Limb (tissue), 2 donors: ENCODE measurements at regions not wholly inside any gene's neighbourhood (a gene's known extent, or its start where the extent isn't known, plus 50 kb on each side); places are given as distances from the start of the nearest gene placed in this dataset.
A peak's percentile ranks its signal among the peaks of the same experiment; 100 is the strongest.

ENCODE experiments used
- DNase-seq, 2 donors: peaks; one replicate each; pipeline ENCODE4 v3.0.0-alpha.2; 2016; ENCODE audit errors: extremely low spot score in 2 of 2

DNA sequence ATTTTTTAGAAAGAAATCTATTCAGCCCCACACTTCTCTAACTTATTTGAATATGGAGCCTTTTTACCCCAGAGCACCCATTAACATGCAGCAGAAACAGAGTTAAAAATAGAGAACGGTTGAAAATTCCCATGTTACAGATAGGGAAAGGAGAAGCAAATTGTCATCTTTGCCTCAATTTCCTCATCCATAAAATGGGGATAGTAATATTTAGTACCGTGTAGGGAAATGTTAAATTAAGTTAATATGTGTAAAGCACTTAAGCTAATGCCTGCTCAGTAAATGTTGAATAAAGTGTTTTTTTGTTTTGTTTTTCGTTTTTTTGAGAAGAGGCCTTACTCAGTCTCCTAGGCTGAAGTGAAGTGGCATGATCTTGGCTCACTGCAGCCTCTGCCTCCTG is 50.3 kb downstream of the NAV1 start:
- no peak for DNase-seq

DNA sequence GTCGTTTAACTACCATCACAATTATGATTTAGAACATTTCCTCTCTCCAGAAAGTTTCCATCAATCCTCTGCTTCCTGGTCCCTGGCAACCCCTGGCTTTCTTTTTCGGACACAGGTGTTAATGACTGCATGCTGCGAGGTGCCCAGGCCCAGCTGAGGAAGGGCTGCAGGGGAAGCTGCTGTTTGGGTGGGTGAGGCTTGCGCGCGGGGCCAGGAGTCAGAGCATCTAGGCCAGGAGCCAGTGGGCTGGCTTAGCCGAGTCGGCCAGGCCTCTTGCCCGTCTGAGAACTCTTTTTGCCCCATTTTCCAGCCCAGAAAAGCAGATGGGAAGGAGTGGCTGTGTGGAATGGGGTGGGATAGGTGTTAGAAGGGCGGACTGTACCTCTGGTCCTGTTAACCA is 51.5 kb downstream of the NAV1 start:
- DNase-seq = no peak

DNA sequence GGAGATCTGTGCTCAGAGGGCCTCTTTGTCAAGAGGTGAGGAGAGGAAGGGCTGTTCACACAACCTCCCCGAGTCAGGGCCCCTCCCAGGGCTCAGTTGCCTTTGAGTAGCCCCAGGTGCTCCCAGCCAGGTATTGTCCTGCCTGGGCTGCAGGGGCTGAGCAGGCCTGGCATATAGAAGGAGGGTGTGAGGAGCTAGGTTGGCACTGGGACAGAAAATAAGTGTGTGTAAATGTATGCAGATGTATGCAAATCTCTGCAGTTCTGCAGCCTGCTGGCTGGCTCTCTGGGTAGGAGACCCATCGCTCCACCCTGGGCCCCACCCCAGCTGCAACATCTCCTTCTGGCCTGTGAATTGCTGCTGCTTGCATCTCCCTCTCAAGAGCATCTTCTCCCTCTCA is 52.4 kb downstream of the NAV1 start:
- no peak for DNase-seq

DNA sequence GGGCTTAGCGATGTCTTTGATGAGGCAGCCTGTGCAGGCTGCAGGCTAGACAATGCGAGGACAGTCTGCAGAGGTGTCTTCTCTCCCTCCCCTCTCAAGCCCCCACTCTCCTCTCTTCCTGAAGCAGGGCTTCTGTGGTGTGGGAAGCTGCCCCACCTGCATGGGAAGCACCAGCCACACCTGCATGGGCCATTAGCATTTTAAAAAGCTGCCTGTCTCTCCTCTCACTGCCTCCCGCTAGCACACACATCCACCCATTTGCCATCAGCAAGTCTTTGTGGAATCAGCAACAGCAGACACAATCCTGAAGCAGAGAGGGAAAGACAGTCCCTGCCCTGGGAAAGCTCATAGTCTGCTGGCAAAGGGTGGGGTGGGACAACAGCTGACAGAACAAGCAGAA is 53.1 kb downstream of the NAV1 start:
- DNase-seq = no peak

DNA sequence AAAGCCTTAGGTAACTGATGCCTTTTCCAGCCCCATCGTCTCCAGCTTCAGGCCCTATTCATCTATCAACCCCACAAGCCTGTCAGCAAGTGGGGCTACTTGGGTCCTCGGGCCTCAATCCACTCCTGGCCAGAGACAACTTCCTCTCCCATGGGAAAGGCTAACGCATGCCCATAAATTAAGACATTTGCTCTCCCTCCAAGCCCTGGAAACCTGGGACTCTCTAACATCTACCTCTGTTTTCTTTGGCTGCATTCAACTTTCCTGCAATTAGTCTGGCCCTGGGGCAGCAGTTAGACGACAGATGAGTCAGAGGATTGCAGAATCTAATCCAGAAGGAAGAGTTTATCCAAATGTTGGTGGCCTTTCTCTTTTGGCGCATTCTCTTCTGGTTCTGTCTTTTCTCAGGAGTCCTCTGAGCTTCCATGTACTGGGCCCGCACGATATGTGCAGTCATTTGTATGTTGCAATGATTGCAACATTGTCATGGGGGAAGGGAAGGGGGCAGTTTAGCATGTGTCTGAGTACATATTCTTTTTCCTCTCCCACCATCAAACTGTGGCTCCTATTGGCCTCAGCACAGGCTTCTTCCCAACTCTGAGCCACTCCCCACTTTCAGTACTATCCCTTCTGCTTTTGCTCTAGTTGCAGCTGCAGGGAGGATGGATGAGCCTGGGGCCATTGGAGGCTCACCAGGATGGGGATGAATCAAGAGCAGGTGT is 54.4 kb downstream of the NAV1 start:
- peak in 1 of 2 donors; percentile 25 for DNase-seq

DNA sequence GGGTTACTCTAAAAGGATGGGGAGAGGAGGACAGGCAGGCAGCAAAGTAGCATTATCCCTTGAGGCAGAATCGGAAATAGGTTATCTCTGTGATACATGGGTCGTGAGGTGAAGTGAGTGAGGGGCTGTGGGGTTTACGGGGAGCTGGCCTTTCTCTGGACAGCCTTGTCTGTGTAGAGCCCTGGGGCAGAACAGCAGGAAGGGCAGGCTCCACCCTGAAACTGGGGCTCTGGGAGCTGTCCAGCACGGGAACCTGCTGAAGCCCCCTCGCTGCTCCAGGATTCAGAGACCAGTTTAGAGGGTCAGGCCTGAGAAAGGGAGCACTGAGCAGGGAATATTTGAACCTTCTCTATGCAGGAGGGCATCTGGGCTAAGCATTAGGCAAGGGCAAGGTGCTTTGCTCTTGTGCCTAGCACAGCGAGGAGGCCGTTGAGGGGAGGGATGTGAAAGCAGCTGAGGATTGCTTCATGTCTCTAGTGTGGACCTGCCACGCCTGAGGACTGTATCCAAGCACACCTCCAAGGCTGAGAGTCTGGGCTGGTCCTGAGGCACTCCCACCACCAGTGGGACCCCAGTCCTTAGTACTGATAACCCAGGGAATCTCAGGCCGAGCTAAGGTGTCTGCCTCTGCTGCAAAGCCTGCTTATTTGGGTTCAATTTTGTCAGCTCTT is 55.8 kb downstream of the NAV1 start:
- DNase-seq = peak; percentile 55 to 77

DNA sequence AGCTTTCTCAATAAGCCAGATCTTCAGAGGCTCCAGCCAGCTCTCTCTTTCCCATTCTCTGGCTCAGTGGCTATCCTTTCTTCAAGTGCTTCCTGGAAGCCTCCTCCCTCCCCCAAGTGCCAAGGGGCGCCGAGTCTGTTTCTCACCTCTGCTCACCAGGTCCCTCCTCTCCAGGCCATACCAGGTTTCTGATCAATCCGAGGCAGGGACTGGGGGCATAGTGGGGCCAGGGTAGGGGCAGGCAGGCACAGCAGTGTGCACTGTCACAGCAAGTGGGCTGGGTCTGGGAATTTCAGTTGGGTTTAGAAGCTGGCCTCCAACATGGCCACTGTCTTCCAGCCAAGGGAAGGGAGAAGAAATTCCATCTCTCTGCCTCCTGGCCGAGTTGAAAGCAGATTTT is 56.5 kb downstream of the NAV1 start:
- no peak for DNase-seq

DNA sequence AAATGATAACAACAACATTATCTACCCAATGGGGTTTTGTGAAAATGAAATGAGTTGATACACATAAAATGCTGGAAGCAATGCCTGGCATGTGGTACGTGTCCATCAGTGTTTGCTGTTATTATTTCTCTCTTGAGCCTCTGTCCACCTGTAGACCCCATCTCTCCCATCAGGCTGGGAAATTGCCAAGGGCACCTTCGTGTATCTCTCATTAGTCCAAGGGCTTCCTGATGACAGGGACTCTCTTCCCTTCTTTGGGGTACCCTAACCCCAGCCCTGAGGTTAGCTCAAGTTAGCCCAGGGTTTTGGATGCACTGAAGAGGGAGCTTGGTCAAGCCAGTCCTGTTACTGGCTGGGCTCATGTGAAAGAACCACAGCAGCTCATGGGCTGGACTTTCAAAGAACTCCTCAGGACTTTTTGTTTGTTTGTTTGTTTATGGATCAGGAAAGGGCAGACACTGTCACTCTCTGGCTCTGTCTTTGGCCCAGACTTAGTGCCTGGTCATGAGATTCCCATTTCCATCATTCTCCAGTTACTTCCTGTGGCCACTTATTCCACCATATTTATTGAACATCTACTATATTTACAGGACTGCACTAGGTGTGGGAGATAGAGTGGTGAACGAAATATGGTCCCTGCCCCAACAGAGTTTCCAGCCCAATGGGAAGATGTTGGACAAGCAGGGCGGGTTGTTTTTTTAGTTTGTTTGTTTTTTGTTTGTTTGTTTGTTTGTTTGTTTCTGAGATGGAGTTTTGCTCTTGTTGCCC is 57.4 kb downstream of the NAV1 start:
- DNase-seq = no peak

DNA sequence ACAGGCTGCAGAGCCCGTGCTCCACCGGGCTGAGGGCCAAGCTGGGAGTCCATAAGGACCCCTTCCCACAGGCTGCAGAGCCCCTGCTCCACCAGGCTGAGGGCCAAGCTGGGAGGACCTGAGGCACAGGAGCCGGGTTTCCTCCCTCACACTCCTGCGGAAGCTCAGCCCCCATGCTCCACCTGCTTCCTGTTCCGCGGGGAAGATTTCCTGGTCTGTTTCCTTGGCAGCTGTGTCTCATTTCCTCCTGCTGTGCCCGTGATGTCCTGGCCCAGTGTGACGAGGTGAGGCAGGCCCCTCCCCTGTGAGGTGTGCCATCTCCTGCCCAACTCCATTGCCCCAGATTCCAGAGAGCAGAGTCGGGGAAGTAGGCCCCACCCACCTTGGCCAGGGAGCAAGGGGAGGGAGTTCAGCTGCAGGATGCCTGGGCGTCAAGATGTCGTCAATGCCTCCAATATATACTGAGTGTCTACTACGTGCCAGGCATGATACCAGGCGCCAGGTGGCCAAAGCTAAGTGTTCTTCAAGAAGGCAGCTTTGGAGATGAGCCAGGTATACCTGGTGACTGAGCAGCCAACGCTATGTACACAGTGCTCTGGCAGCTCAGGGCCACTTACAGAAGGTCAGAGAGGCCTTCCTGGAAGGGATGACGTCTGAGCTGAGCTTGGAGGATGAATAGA is 58.8 kb downstream of the NAV1 start:
- DNase-seq = no peak

DNA sequence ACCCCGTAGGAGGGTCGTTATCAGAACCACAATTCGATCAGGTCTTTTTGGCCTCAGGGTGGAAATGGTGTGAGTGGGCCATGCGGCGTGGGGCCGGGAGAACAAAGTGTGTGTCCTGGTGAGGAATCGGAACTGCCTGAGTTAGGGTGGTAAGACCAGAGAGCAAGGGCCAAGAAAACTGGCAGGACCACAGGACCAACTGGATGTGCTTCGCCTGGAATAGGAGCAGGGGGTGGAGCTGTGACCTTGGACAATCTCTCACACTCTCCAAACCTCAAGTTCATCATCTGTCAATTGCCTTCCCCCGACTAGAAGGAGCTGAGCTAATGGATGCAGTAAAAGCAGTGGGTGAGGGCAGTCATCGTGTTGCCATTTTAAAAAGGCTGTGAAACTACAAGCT is 59.5 kb downstream of the NAV1 start:
- no peak for DNase-seq

DNA sequence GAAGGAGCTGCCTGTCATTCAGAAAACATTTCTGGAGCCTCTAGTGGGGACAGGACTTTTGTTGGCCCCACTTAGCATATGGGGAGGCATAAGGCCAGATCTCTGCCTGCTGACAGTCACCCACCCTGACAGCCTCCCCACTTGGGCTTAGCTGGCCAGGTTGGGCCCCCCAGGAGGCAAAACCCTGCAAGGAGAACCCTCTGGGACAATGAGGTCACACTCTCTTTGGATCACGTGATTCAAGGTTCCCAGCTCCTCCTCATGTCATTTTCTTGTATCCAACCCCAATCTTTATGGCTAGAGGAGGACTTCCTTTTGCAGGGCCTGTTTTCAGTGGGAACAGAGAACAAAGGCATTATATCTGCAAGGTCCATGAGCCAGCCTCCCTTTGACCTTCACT is 60.0 kb downstream of the NAV1 start:
- DNase-seq = no peak

DNA sequence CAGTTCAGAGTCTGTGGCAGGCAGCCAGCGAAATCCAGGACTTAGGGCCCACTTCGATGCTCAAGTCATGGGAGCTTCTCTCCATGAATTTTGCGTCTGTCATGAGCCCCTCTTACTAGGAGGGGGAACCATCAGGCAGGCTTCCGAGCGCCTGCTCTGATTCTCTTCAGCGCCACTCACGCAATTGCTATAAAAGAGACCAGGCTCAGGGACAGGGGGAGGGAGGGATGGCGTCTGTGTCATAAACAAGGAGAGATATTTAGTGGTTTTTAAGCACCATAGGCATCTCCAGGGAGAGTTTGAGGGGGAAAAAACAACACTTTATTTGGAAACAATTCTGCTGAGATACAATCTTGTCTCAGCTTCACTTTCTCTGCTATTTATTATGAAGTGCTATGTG is 60.6 kb downstream of the NAV1 start:
- DNase-seq = no peak

DNA sequence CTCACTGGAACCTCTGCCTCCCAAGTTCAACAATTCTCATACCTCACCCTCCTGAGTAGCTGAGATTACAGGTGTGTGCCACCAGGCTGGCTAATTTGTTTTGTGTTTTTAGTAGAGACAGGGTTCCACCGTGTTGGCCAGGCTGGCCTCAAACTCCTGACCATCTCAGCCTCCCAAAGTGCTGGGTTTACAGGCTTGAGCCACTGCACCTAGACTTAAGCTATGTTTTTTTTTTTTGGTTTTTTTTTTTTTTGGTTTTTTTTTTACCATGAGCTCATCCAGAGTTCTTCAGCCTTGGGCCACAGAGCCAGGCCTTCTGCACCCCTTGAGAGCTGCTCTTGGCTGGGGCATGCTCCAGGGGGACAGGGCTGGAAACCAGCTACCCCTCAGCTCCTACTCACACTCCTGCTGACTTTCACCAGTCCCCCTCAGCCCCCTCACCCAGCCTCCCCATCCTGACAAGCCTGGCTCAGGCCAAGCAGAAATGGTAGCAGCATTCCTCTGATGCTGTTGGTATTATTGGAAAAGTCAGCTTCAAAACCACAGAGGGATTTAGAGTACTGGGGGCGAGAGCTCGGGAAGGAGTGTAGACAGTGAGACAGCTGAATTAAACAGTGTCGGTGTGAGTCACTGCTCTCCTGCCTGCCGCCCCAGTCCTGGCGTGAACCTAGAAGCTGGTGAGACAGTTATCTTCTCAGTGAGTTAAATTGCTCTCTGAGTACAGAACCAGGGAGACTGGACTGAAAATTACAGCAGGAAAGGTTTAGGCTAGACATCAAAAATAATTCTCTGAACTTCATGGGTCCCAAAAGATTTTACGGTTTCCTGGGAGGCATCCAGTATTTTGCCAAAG is 63.7 kb downstream of the NAV1 start:
- no peak for DNase-seq

DNA sequence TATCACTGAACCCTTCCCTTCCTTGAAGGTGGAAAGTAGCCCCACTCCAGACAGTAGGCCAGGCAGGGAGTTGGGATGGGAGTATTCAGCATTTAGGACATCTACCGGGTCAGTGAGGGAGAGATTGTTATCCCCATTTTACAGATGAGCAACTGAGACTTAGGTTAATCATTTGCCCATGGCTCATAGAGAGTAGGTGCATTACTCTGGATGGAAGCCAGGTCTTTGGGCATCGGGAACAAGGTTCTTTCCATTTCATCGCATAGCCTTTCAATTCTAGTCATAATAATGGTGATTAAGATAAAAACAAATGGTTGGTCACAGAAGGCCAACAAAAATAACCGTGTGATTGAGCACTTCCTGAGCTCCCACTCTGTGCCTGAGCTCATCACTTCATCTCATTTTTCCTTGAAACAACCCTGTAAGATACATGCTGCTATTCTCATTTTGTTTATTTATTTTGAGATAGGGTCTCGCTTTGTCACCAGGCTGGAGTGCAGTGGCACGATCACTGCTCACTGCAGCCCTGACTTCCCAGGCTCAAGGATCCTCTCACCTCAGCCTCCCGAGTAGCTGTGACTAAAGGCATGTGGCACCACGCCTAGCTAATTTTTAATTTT is 64.8 kb downstream of the NAV1 start:
- DNase-seq = no peak

DNA sequence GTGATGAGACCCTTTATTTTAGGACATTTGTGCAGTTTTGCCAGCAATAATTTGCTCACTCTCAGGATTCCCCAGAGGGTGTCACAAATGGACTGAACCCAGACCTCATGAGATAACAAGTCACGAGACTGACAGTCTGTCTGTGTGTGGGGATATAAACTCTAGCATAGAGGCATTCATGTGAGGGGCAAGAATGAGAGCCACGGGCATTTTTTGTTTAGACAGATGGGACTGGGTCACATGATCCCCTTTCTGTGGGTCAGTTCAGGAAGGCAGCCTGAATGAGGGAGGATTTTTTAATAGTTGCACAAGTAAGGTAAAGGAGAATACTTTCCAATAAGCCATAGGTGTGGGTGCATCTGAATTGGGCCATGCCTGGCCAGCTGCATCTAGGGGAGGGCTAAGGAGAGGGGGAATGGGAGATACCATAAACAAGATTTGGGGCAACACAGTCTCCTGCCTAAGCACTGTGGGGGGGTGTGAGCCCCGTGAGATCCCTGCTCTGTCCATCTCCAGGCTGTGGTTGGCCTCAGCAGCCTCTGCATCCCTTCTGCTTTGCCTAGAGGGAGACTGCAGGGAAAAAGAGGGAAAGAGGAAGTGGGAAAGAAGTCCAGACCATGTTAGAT is 66.6 kb downstream of the NAV1 start:
- no peak for DNase-seq

DNA sequence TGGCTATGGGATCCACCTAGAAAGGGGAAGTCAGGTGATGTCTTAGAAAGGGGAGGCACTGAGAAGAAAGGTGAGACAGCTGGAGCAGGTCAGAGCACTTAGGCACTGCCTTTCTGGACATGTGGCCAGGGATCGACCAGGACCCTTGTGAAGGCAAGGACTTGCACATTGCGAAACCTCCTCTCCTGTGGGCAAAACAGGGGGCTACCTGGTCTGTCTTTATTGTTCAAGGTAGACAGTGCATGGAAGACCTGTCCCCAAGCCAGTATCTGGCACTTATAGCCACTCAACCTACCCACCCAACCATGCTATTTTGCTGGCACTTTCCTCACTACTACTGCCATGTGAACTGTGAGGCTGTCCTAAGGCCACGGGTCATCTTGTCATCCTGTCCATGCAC is 67.2 kb downstream of the NAV1 start:
- no peak for DNase-seq

DNA sequence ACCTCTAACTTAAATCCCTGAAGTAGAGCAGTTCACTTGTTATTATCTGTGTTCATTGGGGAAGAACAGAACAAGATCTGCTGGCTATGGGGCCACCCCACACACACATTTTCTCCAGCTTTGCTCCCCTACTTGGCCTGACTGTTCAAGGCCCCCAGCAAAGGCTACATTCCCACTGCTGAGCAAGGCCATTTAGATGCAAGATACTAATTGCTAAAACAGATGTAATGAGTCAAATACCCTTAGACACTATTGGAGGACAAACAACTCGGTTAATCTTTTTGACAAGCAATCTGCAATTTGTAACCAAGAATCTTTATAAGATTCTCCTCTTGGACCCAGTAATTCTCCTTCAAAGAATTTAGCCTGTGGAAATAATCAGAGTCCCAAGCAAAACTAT is 67.7 kb downstream of the NAV1 start:
- no peak for DNase-seq

DNA sequence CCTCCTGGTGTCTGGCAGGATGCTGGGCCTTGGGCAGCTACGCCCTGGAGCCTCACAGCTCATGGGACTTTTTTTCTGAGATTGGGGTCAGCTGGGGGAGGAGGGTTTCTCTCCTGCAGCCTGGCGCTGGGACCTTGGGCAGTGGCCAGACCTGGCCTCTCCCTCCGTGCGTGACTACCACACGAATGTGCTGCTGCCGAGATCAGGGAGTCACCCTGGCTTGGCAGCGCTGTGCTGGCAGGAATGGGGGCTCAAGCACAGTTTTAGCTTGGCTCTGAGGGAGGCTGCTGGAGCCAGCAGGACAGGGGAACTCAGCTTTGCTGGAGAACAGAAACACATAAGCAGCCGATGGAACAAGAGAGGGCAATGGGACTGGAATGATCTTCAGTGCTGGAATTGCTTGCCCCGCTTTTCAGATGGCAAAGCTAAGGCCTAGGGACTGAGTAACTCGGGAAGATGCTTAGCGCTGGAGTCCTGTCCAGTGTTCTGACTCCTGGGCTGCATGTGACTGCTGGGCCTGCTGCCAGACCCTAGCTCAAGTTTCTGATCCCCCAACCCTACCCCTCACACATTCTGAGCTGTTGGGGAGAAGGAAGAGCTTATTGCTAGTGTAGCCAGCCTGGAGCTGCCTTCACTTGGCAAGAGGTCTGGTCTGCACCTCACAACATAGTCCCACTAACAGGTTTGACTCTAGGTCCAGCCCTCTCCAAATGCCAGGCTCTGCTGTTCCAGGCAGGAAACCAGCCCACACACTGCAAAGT is 69.9 kb downstream of the NAV1 start:
- DNase-seq = no peak

DNA sequence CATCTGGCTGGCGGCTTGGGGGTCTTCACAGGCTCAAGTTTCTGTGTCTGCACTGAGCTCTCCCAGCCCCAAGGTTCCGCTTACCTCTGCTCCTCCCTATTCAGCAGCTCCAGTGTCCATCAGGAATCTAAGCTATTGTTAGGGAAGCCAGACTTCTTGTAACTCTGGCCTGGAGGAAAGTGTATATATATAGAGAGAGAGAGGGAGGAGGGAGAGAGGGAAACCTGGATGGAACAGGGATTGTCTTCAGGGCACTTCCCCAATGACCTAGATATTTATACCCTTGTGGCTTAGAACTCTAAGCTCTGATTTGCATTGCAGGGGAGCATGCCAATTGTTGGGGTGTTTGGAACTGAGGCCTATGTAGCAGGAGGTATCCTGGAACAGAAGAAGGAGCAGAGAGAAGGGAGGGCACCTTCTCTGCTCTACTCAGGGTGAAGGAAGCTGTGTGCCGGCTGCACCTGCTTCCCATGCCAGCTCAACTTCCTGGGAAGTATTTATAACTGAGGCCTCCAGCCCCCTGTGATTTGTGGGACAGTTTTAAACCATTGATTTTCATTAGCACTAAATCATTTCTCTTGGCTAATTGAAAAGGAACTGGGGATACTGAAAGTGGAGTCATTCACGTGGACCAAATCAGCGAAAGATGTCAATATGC is 70.9 kb downstream of the NAV1 start:
- DNase-seq = no peak
